ENCODE measurements at regions not wholly inside any gene's neighbourhood (a gene's known extent, or its start where the extent isn't known, plus 50 kb on each side); places are given as distances from the start of the nearest gene placed in this dataset.
A peak's percentile ranks its signal among the peaks of the same experiment; 100 is the strongest.
"Not testable (repeated sequence)": the region's sequence is repeated elsewhere in the genome, so short reads cannot be mapped to it uniquely, and the experiment has no call there.

DNA sequence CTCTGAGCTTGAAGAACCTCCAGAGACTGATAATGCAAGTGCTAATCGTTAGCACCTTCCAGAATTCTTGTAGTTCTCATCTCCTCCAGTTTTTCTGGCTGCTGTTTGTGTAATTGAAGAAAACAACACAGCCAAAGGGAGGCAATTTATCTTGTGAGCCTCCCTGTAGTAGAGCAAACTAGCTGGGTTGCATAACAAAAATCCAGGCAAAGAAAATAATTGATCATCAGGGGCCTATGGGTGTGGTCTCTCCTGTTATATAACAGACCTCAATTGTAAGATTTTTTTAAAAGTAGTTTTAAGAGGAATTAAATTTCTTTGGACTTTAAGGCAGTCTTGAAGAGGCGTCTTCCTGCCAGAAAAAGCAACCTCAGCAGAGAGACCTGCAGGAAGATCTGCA lies 817.0 kb downstream of the CENPC start:
- H3K36me3 ChIP-seq: no peaks in the 10 kb centered on the region
- no peak overlapping the region for H3K27ac ChIP-seq
- H3K9me3 ChIP-seq: no peaks in the 10 kb centered on the region
- 46 to 72% (median 56%) methylated on average over 2 of the region's 2 CpGs for whole genome bisulfite sequencing, 5 donors
- H3K4me3 ChIP-seq: no peak overlapping the region
- H3K4me1 ChIP-seq: no peaks in the 10 kb centered on the region
- TF ChIP-seq POLR2AphosphoS5 (IDR thresholded peaks at IDR 0.05) (no peak), CTCF (IDR thresholded peaks at IDR 0.05) (no peak), EP300 (IDR thresholded peaks at IDR 0.05) (no peak), POLR2A (IDR thresholded peaks at IDR 0.05) (no peak)
- intact Hi-C loops (cut with DNase I; ENCODE audit: low total_unique reads): no loop called here
- DNase-seq: peak in 1 of 2 donors; percentile 16
- H3K27me3 ChIP-seq: no peaks in the 10 kb centered on the region

- not testable (repeated sequence) for DNase-seq
These were observed 832.9 kb downstream of the CENPC start for GRCh38 chr4:66712301-66712921.

DNA sequence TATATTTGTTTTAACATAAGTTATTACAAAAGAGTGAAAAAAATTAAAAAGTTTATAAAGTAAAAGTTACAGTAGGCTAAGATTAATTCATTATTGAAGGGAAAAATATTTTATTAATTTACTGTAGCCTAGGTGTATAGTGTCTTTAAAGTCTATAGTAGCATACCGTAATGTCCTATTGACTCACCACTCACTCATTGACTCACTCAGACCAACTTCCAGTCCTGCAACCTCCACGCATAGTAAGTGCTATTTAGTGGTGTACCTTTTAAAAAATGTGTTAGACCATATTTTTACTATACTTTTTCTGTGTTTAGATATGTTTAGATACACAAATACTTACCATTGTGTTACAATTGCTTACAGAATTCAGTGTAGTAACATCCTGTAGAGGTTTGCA lies 841.1 kb downstream of the CENPC start:
- TF ChIP-seq EP300 (IDR thresholded peaks at IDR 0.05) (no peak), POLR2A (IDR thresholded peaks at IDR 0.05) (no peak), CTCF (IDR thresholded peaks at IDR 0.05) (no peak), POLR2AphosphoS5 (IDR thresholded peaks at IDR 0.05) (no peak)
- intact Hi-C loops (cut with DNase I; ENCODE audit: low total_unique reads): no loop called here

More at GRCh38 chr4:66712301-66712921, 832.9 kb downstream of the CENPC start:
- peaks cover 0 to 15% (median 6%) of the 10 kb centered on the region in 4 donors for H3K9me3 ChIP-seq
- WGBS, 5 donors: 94 to 98% (median 98%) methylated on average over 23 to 30 of the region's 30 CpGs
- H3K4me1 ChIP-seq; H3K27me3 ChIP-seq; intact Hi-C loops (cut with DNase I; ENCODE audit: low total_unique reads); H3K36me3 ChIP-seq; H3K4me3 ChIP-seq; H3K27ac ChIP-seq: not testable (repeated sequence)

DNA sequence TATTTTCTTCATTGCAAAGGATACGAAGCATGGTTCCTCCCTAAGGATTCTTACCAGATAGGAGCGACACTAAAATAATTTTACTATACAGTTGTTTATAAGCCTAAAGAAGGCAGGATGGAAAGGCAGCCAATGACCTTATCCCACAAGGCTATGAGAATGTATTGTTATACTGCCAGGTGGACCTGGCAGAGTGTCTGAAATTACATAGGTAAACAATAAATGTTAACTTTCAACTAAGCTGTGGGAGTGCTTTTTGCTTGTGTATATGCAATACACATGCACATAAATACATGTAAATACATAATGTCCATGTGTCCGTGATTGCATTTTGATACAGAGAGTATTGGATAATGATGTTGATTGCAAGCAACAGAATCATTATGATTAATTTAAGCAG lies 850.6 kb downstream of the CENPC start:
- no peaks in the 10 kb centered on the region for H3K36me3 ChIP-seq
- no peaks in the 10 kb centered on the region for H3K9me3 ChIP-seq
- DNase-seq: no peak
- H3K27ac ChIP-seq: no peak overlapping the region
- H3K4me1 ChIP-seq: no peaks in the 10 kb centered on the region
- WGBS, 5 donors: 29 to 63% (median 44%) methylated on average over 3 of the region's 3 CpGs
- no peaks in the 10 kb centered on the region for H3K27me3 ChIP-seq
- TF ChIP-seq EP300 (IDR thresholded peaks at IDR 0.05) (no peak), POLR2A (IDR thresholded peaks at IDR 0.05) (no peak), CTCF (IDR thresholded peaks at IDR 0.05) (no peak), POLR2AphosphoS5 (IDR thresholded peaks at IDR 0.05) (no peak)
- intact Hi-C loops (cut with DNase I; ENCODE audit: low total_unique reads): no loop called here
- H3K4me3 ChIP-seq: no peak overlapping the region

More for the DNA sequence above, 841.1 kb downstream of the CENPC start:
- no peaks in the 10 kb centered on the region for H3K4me1 ChIP-seq
- 77 to 88% (median 87%) methylated on average over 2 of the region's 2 CpGs for WGBS, 5 donors
- H3K36me3 ChIP-seq: no peaks in the 10 kb centered on the region
- no peak overlapping the region for H3K4me3 ChIP-seq
- no peak for DNase-seq
- H3K9me3 ChIP-seq: no peaks in the 10 kb centered on the region
- no peak overlapping the region for H3K27ac ChIP-seq
- H3K27me3 ChIP-seq: no peaks in the 10 kb centered on the region

GRCh38 chr4:66693694-66694093 lies 851.6 kb downstream of the CENPC start:
- WGBS, 5 donors: 41 to 64% (median 59%) methylated on average over 1 of the region's 1 CpG
- TF ChIP-seq POLR2AphosphoS5 (IDR thresholded peaks at IDR 0.05) (no peak), EP300 (IDR thresholded peaks at IDR 0.05) (no peak), CTCF (IDR thresholded peaks at IDR 0.05) (no peak), POLR2A (IDR thresholded peaks at IDR 0.05) (no peak)
- no peak overlapping the region for H3K27ac ChIP-seq

More at GRCh38 chr4:66693694-66694093, 851.6 kb downstream of the CENPC start:
- Histone ChIP-seq H3K4me1 (no peaks in the 10 kb centered on the region), H3K4me3 (no peak overlapping the region), H3K27me3 (no peaks in the 10 kb centered on the region), H3K9me3 (no peaks in the 10 kb centered on the region), H3K36me3 (no peaks in the 10 kb centered on the region)
- intact Hi-C loops (cut with DNase I; ENCODE audit: low total_unique reads): no loop called here
- peak in 1 of 2 donors; percentile 4 for DNase-seq
